ENCODE measurements at regions not wholly inside any gene's neighbourhood (a gene's known extent, or its start where the extent isn't known, plus 50 kb on each side); places are given as distances from the start of the nearest gene placed in this dataset.

DNA sequence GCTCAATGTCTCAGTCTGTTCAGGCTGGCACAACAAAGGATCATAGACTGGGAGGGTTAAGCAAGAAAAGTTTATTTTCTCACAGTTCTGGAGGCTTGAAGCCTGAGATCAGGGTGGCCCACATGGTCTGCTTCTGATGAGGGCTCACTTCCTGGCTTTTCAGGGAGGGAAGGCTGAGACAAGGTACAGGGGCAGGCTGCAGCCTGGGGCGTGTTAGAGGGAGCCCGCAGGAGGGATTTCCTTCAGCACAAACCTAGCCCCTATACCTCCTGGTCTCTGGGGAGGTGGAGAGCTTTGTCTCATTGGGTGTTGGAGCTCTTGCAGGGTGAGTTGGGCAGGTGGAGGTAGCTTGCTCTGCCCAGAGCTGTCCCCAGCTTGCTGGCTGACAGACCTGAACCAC is 81.1 kb upstream of the GPR6 start:
- TF ChIP-seq, protein P1, sequence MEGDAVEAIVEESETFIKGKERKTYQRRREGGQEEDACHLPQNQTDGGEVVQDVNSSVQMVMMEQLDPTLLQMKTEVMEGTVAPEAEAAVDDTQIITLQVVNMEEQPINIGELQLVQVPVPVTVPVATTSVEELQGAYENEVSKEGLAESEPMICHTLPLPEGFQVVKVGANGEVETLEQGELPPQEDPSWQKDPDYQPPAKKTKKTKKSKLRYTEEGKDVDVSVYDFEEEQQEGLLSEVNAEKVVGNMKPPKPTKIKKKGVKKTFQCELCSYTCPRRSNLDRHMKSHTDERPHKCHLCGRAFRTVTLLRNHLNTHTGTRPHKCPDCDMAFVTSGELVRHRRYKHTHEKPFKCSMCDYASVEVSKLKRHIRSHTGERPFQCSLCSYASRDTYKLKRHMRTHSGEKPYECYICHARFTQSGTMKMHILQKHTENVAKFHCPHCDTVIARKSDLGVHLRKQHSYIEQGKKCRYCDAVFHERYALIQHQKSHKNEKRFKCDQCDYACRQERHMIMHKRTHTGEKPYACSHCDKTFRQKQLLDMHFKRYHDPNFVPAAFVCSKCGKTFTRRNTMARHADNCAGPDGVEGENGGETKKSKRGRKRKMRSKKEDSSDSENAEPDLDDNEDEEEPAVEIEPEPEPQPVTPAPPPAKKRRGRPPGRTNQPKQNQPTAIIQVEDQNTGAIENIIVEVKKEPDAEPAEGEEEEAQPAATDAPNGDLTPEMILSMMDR (IDR thresholded peaks at IDR 0.05; ENCODE audit: low read depth, low read length), result no peak
- no peak overlapping the region for H3K4me3 ChIP-seq
- DNase-seq (ENCODE audit: low read depth in 1 of 2, low spot score in 1 of 2), result no peak
- H3K27ac ChIP-seq, result no peak overlapping the region
- H3K27me3 ChIP-seq, result no peaks in the 10 kb centered on the region
- H3K9me3 ChIP-seq (ENCODE audit: low read depth), result no peaks in the 10 kb centered on the region
- no peaks in the 10 kb centered on the region for H3K4me1 ChIP-seq (ENCODE audit: low read depth)
- H3K36me3 ChIP-seq, result no peaks in the 10 kb centered on the region

GRCh38 chr6:109897561-109898080 is 80.5 kb upstream of the GPR6 start:
- Histone ChIP-seq H3K4me1 (ENCODE audit: low read depth) (no peaks in the 10 kb centered on the region), H3K27ac (no peak overlapping the region), H3K27me3 (no peaks in the 10 kb centered on the region), H3K9me3 (ENCODE audit: low read depth) (no peaks in the 10 kb centered on the region), H3K4me3 (no peak overlapping the region), H3K36me3 (no peaks in the 10 kb centered on the region)
- DNase-seq (ENCODE audit: low read depth in 1 of 2, low spot score in 1 of 2), result no peak
- TF ChIP-seq, protein P1 (IDR thresholded peaks at IDR 0.05; ENCODE audit: low read depth, low read length), result no peak

GRCh38 chr6:109901976-109902375 is 76.1 kb upstream of the GPR6 start:
- Histone ChIP-seq H3K27ac (no peak overlapping the region), H3K4me1 (ENCODE audit: low read depth) (no peaks in the 10 kb centered on the region), H3K27me3 (no peaks in the 10 kb centered on the region), H3K4me3 (no peak overlapping the region), H3K9me3 (ENCODE audit: low read depth) (no peaks in the 10 kb centered on the region), H3K36me3 (no peaks in the 10 kb centered on the region)
- DNase-seq (ENCODE audit: low read depth in 1 of 2, low spot score in 1 of 2), result no peak
- TF ChIP-seq, protein P1 (IDR thresholded peaks at IDR 0.05; ENCODE audit: low read depth, low read length), result no peak

GRCh38 chr6:109902870-109903269 is 75.2 kb upstream of the GPR6 start:
- Histone ChIP-seq H3K27ac (no peak overlapping the region), H3K4me3 (no peak overlapping the region), H3K27me3 (no peaks in the 10 kb centered on the region), H3K36me3 (no peaks in the 10 kb centered on the region), H3K9me3 (ENCODE audit: low read depth) (no peaks in the 10 kb centered on the region), H3K4me1 (ENCODE audit: low read depth) (no peaks in the 10 kb centered on the region)
- DNase-seq (ENCODE audit: low read depth in 1 of 2, low spot score in 1 of 2), result no peak
- TF ChIP-seq, protein P1 (IDR thresholded peaks at IDR 0.05; ENCODE audit: low read depth, low read length), result no peak

DNA sequence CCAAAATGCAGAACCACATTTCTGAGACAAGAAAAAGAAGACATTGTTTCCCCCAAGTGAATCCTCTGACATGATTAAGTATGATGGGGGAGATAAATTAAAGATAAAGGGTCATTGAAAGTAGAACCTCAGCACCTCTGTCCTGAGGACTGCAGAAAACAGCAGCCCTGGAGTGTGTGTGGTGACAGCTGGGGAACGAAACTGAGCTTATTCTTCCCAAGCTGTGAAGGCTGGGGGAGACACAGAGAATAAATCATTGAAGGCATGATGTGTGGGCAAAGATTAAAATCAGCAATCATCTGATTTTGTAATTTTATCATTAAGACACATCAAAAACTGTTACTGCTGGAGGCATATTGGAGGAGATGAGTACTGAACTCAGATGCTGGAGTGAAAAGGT is 67.5 kb upstream of the GPR6 start:
- no peaks in the 10 kb centered on the region for H3K9me3 ChIP-seq (ENCODE audit: low read depth)
- H3K4me1 ChIP-seq (ENCODE audit: low read depth), result peaks cover 9% of the 10 kb centered on the region
- no peak overlapping the region for H3K4me3 ChIP-seq
- no peaks in the 10 kb centered on the region for H3K27me3 ChIP-seq
- TF ChIP-seq, protein P1 (IDR thresholded peaks at IDR 0.05; ENCODE audit: low read depth, low read length), result no peak
- DNase-seq (ENCODE audit: low read depth in 1 of 2, low spot score in 1 of 2), result no peak
- no peaks in the 10 kb centered on the region for H3K36me3 ChIP-seq
- no peak overlapping the region for H3K27ac ChIP-seq

DNA sequence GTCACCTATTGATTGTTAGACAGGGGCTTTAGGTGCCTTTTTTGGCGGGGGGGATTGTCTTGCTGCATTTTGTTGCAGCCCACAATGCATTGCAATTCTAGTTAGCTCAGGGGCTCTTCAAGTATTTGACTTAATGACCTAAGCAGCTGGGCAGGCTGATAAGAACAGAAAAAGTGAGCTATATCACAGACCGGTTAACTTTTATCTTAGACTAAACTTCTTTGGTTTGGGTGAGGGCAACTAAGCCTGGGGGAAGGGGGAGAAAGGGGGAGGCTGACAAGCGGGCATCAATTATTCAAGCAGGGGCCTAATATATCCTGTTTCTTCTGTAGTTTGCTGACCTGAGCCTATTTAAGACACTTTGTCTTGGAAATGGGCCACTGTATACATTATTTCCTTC is 66.0 kb upstream of the GPR6 start:
- peak in 1 of 2 donors; percentile 6 for DNase-seq (ENCODE audit: low read depth in 1 of 2, low spot score in 1 of 2)
- Histone ChIP-seq H3K27me3 (no peaks in the 10 kb centered on the region), H3K9me3 (ENCODE audit: low read depth) (no peaks in the 10 kb centered on the region), H3K4me3 (no peak overlapping the region), H3K27ac (no peak overlapping the region), H3K36me3 (no peaks in the 10 kb centered on the region), H3K4me1 (ENCODE audit: low read depth) (peaks cover 9% of the 10 kb centered on the region)
- TF ChIP-seq, protein P1 (IDR thresholded peaks at IDR 0.05; ENCODE audit: low read depth, low read length), result no peak
